22Rv1 (cell line): ENCODE measurements at regions not wholly inside any gene's neighbourhood (a gene's known extent, or its start where the extent isn't known, plus 50 kb on each side); places are given as distances from the start of the nearest gene placed in this dataset.

ENCODE experiments used
- ZFX ChIP-seq: fragments of 450-650 bp; IDR thresholded peaks from 2 replicates; pipeline ENCODE4 v1.6.1; 2017; ENCODE audit warnings: antibody characterized with exemption, borderline replicate concordance
- TF ChIP-seq, protein P1 (sequence below): fragments of 450-650 bp; IDR thresholded peaks from 2 replicates; pipeline ENCODE4 v1.5.1; 2017; ENCODE audit warnings: mild to moderate bottlenecking

DNA sequence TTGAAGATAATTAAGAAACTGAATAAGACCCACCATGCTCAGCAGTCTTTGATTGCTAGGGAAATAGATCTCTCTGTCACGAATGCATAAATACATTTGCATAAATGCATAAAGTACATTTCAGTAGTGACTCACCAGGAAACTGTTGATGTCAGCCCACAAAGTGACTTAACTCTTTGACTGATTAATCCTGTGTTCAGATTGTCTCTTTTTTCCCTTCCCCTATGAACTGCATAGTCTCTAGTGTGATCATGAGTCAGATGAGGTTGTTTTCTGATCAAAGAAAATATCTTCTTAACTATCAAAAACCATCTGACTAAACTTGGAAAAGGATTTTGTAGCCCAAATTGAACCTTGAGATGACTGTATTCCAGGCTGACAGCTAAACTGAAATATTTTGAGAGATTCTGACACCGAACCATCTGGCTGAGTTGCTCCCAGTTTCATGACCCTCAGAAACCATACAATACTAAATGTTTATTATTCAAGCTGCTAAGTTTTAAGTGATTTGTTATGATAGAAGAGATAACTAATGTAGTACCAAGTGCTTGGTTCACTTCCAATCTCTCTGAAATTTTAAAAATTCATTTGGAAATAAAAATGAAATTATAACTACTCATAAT is 1381.5 kb upstream of the AGA start:
- TF ChIP-seq, protein P1, sequence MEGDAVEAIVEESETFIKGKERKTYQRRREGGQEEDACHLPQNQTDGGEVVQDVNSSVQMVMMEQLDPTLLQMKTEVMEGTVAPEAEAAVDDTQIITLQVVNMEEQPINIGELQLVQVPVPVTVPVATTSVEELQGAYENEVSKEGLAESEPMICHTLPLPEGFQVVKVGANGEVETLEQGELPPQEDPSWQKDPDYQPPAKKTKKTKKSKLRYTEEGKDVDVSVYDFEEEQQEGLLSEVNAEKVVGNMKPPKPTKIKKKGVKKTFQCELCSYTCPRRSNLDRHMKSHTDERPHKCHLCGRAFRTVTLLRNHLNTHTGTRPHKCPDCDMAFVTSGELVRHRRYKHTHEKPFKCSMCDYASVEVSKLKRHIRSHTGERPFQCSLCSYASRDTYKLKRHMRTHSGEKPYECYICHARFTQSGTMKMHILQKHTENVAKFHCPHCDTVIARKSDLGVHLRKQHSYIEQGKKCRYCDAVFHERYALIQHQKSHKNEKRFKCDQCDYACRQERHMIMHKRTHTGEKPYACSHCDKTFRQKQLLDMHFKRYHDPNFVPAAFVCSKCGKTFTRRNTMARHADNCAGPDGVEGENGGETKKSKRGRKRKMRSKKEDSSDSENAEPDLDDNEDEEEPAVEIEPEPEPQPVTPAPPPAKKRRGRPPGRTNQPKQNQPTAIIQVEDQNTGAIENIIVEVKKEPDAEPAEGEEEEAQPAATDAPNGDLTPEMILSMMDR, result no peak
- no peak for TF ChIP-seq ZFX
